GM21360 (cell line): ENCODE measurements at regions not wholly inside any gene's neighbourhood (a gene's known extent, or its start where the extent isn't known, plus 50 kb on each side); places are given as distances from the start of the nearest gene placed in this dataset.

ENCODE experiments used
- ATAC-seq: cut with Tn5 transposase; IDR thresholded peaks from one replicate; pipeline ENCODE4 v1.9.1; 2021; ENCODE audit warnings: mild to moderate bottlenecking, moderate library complexity; ENCODE audit not compliant: unreplicated experiment

- ATAC-seq: no peak
Observed at GRCh38 chr14:54301359-54301758, 95.4 kb upstream of the CDKN3 start.

- no peak for ATAC-seq
Observed at GRCh38 chr14:54306806-54307205, 90.0 kb upstream of the CDKN3 start.

- no peak for ATAC-seq
Observed at GRCh38 chr14:54309615-54310014, 87.2 kb upstream of the CDKN3 start.

GRCh38 chr14:54310151-54310850 lies 86.5 kb upstream of the CDKN3 start:
- ATAC-seq: no peak

- no peak for ATAC-seq
Observed at GRCh38 chr14:54310851-54311228, 86.0 kb upstream of the CDKN3 start.

- ATAC-seq: no peak
Observed at GRCh38 chr14:54312166-54312801, 84.5 kb upstream of the CDKN3 start.

- no peak for ATAC-seq
Observed at GRCh38 chr14:54314365-54315104, 82.3 kb upstream of the CDKN3 start.

- ATAC-seq: no peak
Observed at GRCh38 chr14:54316652-54317051, 80.2 kb upstream of the CDKN3 start.

- ATAC-seq: no peak
Observed at GRCh38 chr14:54317391-54317790, 79.4 kb upstream of the CDKN3 start.

- no peak for ATAC-seq
Observed at GRCh38 chr14:54322246-54322645, 74.6 kb upstream of the CDKN3 start.

GRCh38 chr14:54322701-54323337 lies 74.0 kb upstream of the CDKN3 start:
- no peak for ATAC-seq

GRCh38 chr14:54325766-54326165 lies 71.0 kb upstream of the CDKN3 start:
- no peak for ATAC-seq

GRCh38 chr14:54329082-54329695 lies 67.6 kb upstream of the CDKN3 start:
- ATAC-seq: no peak

GRCh38 chr14:54330876-54331275 lies 65.9 kb upstream of the CDKN3 start:
- ATAC-seq: no peak

- ATAC-seq: no peak
Observed at GRCh38 chr14:54331516-54331915, 65.3 kb upstream of the CDKN3 start.

- ATAC-seq: no peak
Observed at GRCh38 chr14:54332490-54332889, 64.3 kb upstream of the CDKN3 start.

- no peak for ATAC-seq
Observed at GRCh38 chr14:54333511-54333910, 63.3 kb upstream of the CDKN3 start.

- ATAC-seq: no peak
Observed at GRCh38 chr14:54335569-54336155, 61.1 kb upstream of the CDKN3 start.

GRCh38 chr14:54337314-54337713 lies 59.5 kb upstream of the CDKN3 start:
- no peak for ATAC-seq

GRCh38 chr14:54338696-54339317 lies 58.0 kb upstream of the CDKN3 start:
- ATAC-seq: no peak
